Right lobe of liver (tissue), 4 donors: ENCODE measurements at regions not wholly inside any gene's neighbourhood (a gene's known extent, or its start where the extent isn't known, plus 50 kb on each side); places are given as distances from the start of the nearest gene placed in this dataset.

Source experiments
- CTCF ChIP-seq, 4 donors: fragments of 200-600 bp in 3 of 4; fragments of 450-650 bp in 1 of 4; IDR thresholded peaks; one replicate each; pipeline versions ENCODE4 v1.5.1 to v1.8.0; 2016 to 2022; ENCODE audit warnings: antibody characterized with exemption in 4 of 4, mild to moderate bottlenecking in 2 of 4
- POLR2A ChIP-seq: fragments of 450-650 bp; IDR thresholded peaks from one replicate; pipeline ENCODE4 v1.6.1; 2017; ENCODE audit warnings: antibody characterized with exemption, mild to moderate bottlenecking
- donor health status: DM: no; HTN: no; CAD: no.
- donor health status: DM: no; HTN: no; CAD: no.
- donor health status: DM: no; HTN: yes; CAD: no.

- TF ChIP-seq POLR2A (no peak), CTCF (IDR thresholded peaks at IDR 0.05) (no peak)
Measured at GRCh38 chr2:182595650-182596049, 120.4 kb upstream of the DNAJC10 start.
